GM12891 (cell line): ENCODE measurements at regions not wholly inside any gene's neighbourhood (a gene's known extent, or its start where the extent isn't known, plus 50 kb on each side); places are given as distances from the start of the nearest gene placed in this dataset.

Experiments
- PAX5 ChIP-seq: IDR thresholded peaks from 2 replicates; pipeline ENCODE4 v1.6.1; 2011; ENCODE audit warnings: low read length, moderate library complexity, mild to moderate bottlenecking; ENCODE audit not compliant: insufficient read depth, severe bottlenecking
- POLR2A ChIP-seq: IDR thresholded peaks from 2 replicates; pipeline ENCODE4 v1.6.1; 2011; ENCODE audit warnings: low read depth, low read length, control low read depth
- POLR2AphosphoS5 ChIP-seq: IDR thresholded peaks from 2 replicates; pipeline ENCODE4 v1.6.1; 2011; ENCODE audit warnings: low read depth, low read length, control low read depth

DNA sequence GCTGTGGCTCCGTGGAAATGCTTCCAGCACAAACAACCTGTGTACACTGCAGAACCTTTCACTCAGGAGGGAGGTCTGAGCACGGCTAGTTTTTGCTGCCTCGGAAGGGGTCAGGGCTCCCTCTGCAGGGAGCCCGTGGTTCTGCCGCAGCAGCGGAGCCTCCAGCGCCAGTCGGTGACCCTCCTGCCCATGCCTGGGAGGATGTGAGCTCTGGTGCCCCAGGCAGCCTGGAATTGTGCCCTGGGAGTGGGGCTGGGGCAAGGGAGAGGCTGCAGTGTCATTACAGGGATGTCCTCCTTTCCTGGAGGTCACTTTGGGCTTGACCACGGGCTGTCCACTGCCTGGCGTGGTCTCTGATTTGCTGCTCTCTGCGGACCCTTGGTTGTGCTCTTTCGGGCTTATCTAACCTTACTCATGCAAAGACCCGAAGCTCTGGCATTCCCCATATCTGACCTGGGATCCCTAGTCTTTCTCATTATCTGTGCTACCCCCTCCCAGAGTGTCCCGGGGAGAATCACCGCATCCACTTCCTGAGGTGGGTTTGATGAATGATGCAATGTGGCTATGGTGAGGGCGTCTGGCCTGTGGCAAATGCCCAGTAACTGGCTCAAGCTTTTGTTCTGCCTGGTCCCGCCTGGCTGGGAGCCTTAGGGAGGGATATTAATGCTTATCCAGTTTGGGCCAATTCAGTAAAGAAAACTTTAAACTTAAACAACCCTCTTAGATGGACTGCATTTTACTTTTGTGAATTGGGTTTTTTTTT lies 59.6 kb upstream of the TAGAP start:
- TF ChIP-seq POLR2AphosphoS5, result no peak
- TF ChIP-seq PAX5, result peak; percentile 62
- TF ChIP-seq POLR2A, result no peak
